Ovary (tissue), 7 donors: ENCODE measurements at regions not wholly inside any gene's neighbourhood (a gene's known extent, or its start where the extent isn't known, plus 50 kb on each side); places are given as distances from the start of the nearest gene placed in this dataset.

Experiments used
- DNase-seq, 5 donors: peaks; one replicate each; pipeline ENCODE4 v3.0.0-alpha.2; 2019 to 2020
- H3K27ac ChIP-seq, 2 donors: fragments of 200-600 bp; one replicate each; pipeline versions ENCODE4 v1.5.1 to v1.8.0; 2019 to 2022
- H3K27me3 ChIP-seq: fragments of 200-600 bp; one replicate; pipeline ENCODE4 v1.8.0; 2022
- H3K36me3 ChIP-seq: fragments of 200-600 bp; sonication (generic); one replicate; pipeline ENCODE4 v1.5.1; 2019
- H3K4me1 ChIP-seq: one replicate; pipeline ENCODE4 v1.8.1; 2013; ENCODE audit warnings: mild to moderate bottlenecking, moderate library complexity; ENCODE audit not compliant: insufficient read depth
- H3K4me3 ChIP-seq: fragments of 200-600 bp; sonication (generic); one replicate; pipeline ENCODE4 v1.5.1; 2017
- H3K9me3 ChIP-seq, 2 donors: fragments of 200-600 bp in 1 of 2; sonication (generic) in 1 of 2; one replicate each; pipeline versions ENCODE4 v1.5.1 to v1.8.1; 2013 to 2019; ENCODE audit warnings: mild to moderate bottlenecking in 1 of 2, moderate library complexity in 1 of 2
- EP300 ChIP-seq: sonication (generic); formaldehyde crosslinking; IDR thresholded peaks from one replicate; pipeline ENCODE4 v1.6.1; 2017; ENCODE audit warnings: antibody characterized with exemption
- POLR2A ChIP-seq: fragments of 450-650 bp; IDR thresholded peaks from one replicate; pipeline ENCODE4 v1.6.1; 2017; ENCODE audit warnings: antibody characterized with exemption, mild to moderate bottlenecking, moderate library complexity
- WGBS, 3 donors: extraction: QIAGEN DNeasy Blood & Tissue Kit in 1 of 3; methylation state at CpG; one replicate each; pipeline versions ENCODE4 v1.1.5 to v1.1.7; 2013 to 2017; 5-methylcytosine and 5-hydroxymethylcytosine counted together
- intact Hi-C, 4 donors: fragments of 100-400 bp; cut with DNase I; formaldehyde crosslinking; loops; one replicate each; pipeline versions ENCODE4 v1.11.0 to v1.15.1; 2022 to 2023
- TF ChIP-seq, protein P1 (sequence below), 3 donors: fragments of 450-650 bp in 2 of 3; fragments of 200-600 bp in 1 of 3; IDR thresholded peaks; one replicate each; pipeline versions ENCODE4 v1.5.1 to v1.8.0; 2016 to 2022; ENCODE audit warnings: antibody characterized with exemption in 3 of 3, mild to moderate bottlenecking in 1 of 3
- donor health status: DM: no; HTN: no; CAD: no; lungs with moderate emphysema.
- donor health status: DM: no; HTN: no; CAD: no.
- donor health status: Bipolar disorder and iron deficiency.
- donor health status: DM: no; HTN: no; CAD: no.
- donor health status: DM: yes; HTN: yes; CAD: no.

DNA sequence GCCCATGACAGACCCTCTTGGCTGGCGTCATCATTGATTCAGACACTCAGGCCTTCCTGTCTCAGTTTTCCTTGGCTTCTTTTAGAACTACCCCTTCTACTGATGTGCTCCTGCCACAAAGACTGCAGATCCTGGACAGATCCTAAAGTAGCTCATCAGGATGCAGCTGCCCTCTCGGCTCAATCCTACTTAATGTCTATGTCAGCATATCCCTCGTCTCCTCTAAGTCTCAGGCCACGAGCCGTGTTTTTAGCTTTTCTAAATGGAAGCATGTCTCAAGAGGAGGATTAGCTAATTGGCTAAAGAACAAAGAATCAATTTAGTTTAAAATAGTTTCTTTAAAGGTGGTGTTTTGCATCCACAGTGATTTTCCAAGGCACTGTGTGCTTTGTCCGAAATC lies 447.7 kb downstream of the STIM2 start:
- Histone ChIP-seq H3K36me3 (no peaks in the 10 kb centered on the region), H3K4me1 (no peaks in the 10 kb centered on the region), H3K27ac (no peak overlapping the region), H3K9me3 (no peaks in the 10 kb centered on the region), H3K4me3 (no peak overlapping the region), H3K27me3 (no peaks in the 10 kb centered on the region)
- DNase-seq, result no peak
- 76 to 82% (median 81%) methylated on average over 6 of the region's 6 CpGs for WGBS, 3 donors
- TF ChIP-seq EP300 (no peak), POLR2A (no peak)
- TF ChIP-seq, protein P1, sequence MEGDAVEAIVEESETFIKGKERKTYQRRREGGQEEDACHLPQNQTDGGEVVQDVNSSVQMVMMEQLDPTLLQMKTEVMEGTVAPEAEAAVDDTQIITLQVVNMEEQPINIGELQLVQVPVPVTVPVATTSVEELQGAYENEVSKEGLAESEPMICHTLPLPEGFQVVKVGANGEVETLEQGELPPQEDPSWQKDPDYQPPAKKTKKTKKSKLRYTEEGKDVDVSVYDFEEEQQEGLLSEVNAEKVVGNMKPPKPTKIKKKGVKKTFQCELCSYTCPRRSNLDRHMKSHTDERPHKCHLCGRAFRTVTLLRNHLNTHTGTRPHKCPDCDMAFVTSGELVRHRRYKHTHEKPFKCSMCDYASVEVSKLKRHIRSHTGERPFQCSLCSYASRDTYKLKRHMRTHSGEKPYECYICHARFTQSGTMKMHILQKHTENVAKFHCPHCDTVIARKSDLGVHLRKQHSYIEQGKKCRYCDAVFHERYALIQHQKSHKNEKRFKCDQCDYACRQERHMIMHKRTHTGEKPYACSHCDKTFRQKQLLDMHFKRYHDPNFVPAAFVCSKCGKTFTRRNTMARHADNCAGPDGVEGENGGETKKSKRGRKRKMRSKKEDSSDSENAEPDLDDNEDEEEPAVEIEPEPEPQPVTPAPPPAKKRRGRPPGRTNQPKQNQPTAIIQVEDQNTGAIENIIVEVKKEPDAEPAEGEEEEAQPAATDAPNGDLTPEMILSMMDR (IDR thresholded peaks at IDR 0.05), result no peak
- intact Hi-C loops, result no loop called here

DNA sequence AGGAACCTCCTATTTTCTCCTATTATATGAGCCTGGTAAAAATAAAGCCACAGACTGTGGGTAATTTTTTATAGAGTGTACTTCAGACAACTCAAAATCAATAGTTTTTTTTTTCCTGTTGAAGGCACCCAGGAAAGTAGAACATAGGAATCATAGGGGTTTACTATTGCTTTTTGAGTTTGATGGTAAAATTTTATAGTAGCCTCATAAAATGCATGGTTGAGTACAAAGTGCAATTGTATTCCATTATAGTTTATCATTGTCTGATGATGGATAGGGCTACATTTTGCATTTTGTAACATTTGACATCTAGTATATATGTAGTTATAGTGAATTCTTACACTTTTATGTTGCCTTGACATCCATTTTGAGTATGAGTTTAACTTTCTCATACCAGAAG lies 455.0 kb downstream of the STIM2 start:
- H3K27me3 ChIP-seq, result no peaks in the 10 kb centered on the region
- no peak for DNase-seq
- TF ChIP-seq POLR2A (no peak), EP300 (no peak)
- TF ChIP-seq, protein P1 (IDR thresholded peaks at IDR 0.05), result no peak
- no peaks in the 10 kb centered on the region for H3K36me3 ChIP-seq
- H3K9me3 ChIP-seq, result no peaks in the 10 kb centered on the region
- H3K27ac ChIP-seq, result no peak overlapping the region
- no peak overlapping the region for H3K4me3 ChIP-seq
- intact Hi-C loops, result no loop called here
- H3K4me1 ChIP-seq, result no peaks in the 10 kb centered on the region

DNA sequence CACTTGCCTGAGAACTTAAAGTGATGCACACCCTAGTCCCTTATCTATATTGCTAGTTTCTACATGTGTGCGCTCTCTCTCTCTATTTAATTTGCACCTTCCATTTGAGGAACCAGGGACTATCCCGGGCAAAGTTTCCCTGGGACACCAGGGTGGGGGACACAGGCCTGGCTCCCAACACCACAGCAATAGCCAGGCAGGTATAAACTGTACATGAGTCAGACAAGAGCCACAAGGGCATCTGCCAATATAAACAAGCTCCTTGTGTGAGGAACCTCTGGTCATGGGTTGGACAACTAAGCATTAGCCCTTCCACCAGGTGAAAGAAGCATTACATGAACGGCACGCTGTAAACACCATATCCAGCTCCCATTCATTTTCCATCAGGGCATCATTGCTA lies 455.5 kb downstream of the STIM2 start:
- H3K27me3 ChIP-seq, result no peaks in the 10 kb centered on the region
- WGBS, 3 donors, result 69 to 96% (median 72%) methylated on average over 4 of the region's 4 CpGs
- H3K27ac ChIP-seq, result no peak overlapping the region
- DNase-seq, result no peak
- no peak for TF ChIP-seq EP300
- TF ChIP-seq, protein P1 (IDR thresholded peaks at IDR 0.05), result no peak
- TF ChIP-seq POLR2A, result no peak
- H3K36me3 ChIP-seq, result no peaks in the 10 kb centered on the region
- intact Hi-C loops, result no loop called here
- no peaks in the 10 kb centered on the region for H3K9me3 ChIP-seq
- no peaks in the 10 kb centered on the region for H3K4me1 ChIP-seq
- no peak overlapping the region for H3K4me3 ChIP-seq

DNA sequence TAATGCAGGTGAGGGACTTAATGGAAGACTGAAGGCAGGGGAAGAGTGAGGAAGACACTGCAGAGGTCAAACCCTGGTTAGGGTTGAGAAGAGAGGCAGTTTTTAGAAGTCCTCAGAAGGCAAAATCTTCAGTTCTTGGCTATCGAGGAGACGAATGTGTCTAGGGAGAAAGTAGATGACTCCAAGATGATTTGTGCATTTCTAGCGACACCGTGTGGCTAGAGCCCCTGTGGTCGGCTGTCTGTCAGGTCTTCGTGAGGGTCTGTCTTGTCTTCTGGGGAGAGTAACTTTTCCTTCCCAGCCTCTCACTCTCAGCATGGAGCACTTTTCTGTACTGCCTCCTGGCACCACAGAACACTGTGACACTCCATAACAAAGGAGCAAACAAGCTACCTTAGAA lies 458.1 kb downstream of the STIM2 start:
- intact Hi-C loops, result no loop called here
- TF ChIP-seq, protein P1 (IDR thresholded peaks at IDR 0.05), result no peak
- TF ChIP-seq POLR2A (no peak), EP300 (no peak)
- Histone ChIP-seq H3K36me3 (no peaks in the 10 kb centered on the region), H3K4me1 (no peaks in the 10 kb centered on the region), H3K27me3 (no peaks in the 10 kb centered on the region), H3K9me3 (no peaks in the 10 kb centered on the region), H3K4me3 (no peak overlapping the region), H3K27ac (no peak overlapping the region)
- DNase-seq, result no peak
- 52 to 71% (median 69%) methylated on average over 6 of the region's 6 CpGs for WGBS, 3 donors

DNA sequence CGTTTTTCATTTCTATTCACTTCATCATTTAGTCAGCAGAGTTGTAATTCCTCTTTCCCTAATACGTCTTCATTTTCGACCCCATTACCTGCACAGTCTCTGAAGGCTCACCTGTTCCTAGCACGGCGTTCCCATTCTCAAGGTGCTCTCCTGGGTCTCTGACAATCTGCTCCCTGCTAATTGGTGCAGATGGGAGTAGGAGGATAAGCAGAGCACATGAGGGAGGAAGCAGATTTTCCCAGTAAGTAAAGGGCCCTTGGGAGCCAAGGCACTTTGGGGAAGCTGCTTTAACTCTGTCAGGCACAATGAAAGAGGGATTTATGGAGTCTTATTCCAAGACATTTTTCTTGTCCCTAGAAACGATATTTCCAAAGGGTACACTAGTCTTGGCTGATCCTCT lies 466.4 kb downstream of the STIM2 start:
- Histone ChIP-seq H3K4me3 (no peak overlapping the region), H3K27ac (no peak overlapping the region), H3K27me3 (no peaks in the 10 kb centered on the region), H3K36me3 (no peaks in the 10 kb centered on the region), H3K9me3 (no peaks in the 10 kb centered on the region), H3K4me1 (no peaks in the 10 kb centered on the region)
- DNase-seq, result no peak
- 85 to 89% (median 86%) methylated on average over 6 of the region's 6 CpGs for WGBS, 3 donors
- TF ChIP-seq POLR2A (no peak), EP300 (no peak)
- TF ChIP-seq, protein P1 (IDR thresholded peaks at IDR 0.05), result no peak
- intact Hi-C loops, result no loop called here
